IPS-18c (cell line): ENCODE measurements at regions not wholly inside any gene's neighbourhood (a gene's known extent, or its start where the extent isn't known, plus 50 kb on each side); places are given as distances from the start of the nearest gene placed in this dataset.
"Not testable (repeated sequence)": the region's sequence is repeated elsewhere in the genome, so short reads cannot be mapped to it uniquely, and the experiment has no call there.

Experiments
- H3K4me3 ChIP-seq: 2 replicates; pipeline ENCODE4 v1.7.0; 2013; ENCODE audit warnings: low read depth, mild to moderate bottlenecking, low read length, moderate library complexity; ENCODE audit not compliant: insufficient read depth
- H3K9me3 ChIP-seq: one replicate; pipeline ENCODE4 v1.6.1; 2013; ENCODE audit warnings: mild to moderate bottlenecking, low read length, moderate library complexity; ENCODE audit not compliant: control insufficient read depth, insufficient read depth

- Histone ChIP-seq H3K9me3 (no peaks in the 10 kb centered on the region), H3K4me3 (no peak overlapping the region)
These were observed 388.2 kb upstream of the MAF start for GRCh38 chr16:79988721-79989220.

DNA sequence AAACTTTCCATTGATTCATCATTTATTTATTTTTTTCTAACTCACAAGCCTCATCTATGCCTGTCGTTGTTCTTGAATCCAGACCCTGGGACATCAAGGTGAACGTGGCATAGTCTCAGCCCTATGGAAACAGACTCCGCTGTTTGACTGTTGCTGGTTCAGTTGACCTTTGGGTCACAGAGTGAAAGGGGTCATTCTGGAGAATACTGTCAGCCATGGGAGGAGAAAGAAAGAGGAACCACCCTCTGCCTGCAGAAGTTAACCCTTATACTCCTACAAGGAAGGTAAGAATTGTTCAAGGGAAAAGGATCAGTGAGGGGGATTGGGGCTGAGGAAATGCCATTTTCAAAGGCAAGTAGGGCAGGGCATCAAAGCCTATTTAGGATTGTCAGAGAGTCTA lies 387.6 kb upstream of the MAF start:
- Histone ChIP-seq H3K9me3 (no peaks in the 10 kb centered on the region), H3K4me3 (no peak overlapping the region)

GRCh38 chr16:79986352-79986751 lies 385.8 kb upstream of the MAF start:
- Histone ChIP-seq H3K4me3 (no peak overlapping the region), H3K9me3 (no peaks in the 10 kb centered on the region)

DNA sequence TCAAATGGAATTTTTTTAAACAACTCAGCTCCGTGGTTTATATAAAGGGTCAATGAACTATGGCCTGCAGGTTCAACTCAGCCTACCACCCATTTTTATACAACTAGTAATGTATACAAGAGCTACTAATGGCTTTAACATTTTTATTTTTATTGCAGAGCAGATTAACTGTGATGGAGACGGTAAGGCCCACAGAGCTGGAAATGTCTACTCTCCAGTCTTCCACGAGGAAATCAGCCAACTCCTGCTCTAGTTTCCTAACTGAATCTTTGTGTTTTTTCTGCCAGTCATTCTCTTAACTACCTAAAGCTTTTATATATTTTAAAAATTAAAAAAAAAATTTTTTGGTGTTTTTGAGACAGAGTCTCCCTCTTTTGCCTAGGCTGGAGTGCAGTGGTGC lies 385.1 kb upstream of the MAF start:
- no peak overlapping the region for H3K4me3 ChIP-seq

GRCh38 chr16:79984149-79984548 lies 383.6 kb upstream of the MAF start:
- H3K4me3 ChIP-seq, H3K9me3 ChIP-seq: not testable (repeated sequence)

More for the DNA sequence above, 385.1 kb upstream of the MAF start:
- H3K9me3 ChIP-seq: no peaks in the 10 kb centered on the region

DNA sequence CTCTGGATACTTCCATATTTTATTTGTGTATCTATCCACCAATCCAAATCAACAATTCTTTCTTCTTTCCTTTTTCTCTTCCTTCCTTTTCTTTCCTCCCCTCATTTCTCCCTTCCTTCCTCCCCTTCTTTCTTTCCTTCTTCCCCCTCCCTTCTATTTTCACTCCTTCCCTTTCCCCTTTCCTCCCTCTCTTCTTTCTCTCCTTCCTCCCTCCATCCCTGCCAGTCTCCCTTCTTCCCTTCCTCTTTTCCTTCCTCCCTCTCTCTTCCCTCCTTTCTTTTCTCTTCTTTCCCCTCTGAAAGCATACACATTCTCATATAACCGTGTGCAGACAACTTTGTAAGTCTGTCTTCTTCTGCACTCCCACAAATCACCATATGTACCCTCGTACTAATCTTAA lies 382.3 kb upstream of the MAF start:
- no peak overlapping the region for H3K4me3 ChIP-seq

DNA sequence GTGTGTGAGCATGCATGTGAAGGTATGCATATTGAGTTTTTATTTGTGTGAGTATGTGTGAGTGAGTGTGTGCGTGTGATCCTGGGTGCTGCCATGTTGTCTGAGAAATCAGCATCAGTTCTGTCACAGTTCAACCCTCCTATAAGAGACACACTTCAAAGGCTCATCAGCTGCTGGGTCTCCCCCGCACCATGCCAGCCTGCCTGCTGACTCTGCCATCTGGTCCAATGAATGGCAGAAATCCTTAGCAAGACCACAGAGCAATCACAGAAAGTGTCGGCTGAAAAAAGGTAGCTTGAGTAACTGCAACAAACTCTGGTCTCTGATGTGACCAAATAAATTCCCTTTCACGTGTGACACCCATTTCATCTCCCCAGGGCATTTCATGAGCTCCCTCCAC lies 381.8 kb upstream of the MAF start:
- H3K9me3 ChIP-seq: no peaks in the 10 kb centered on the region
- no peak overlapping the region for H3K4me3 ChIP-seq

More for the DNA sequence above, 382.3 kb upstream of the MAF start:
- no peaks in the 10 kb centered on the region for H3K9me3 ChIP-seq

DNA sequence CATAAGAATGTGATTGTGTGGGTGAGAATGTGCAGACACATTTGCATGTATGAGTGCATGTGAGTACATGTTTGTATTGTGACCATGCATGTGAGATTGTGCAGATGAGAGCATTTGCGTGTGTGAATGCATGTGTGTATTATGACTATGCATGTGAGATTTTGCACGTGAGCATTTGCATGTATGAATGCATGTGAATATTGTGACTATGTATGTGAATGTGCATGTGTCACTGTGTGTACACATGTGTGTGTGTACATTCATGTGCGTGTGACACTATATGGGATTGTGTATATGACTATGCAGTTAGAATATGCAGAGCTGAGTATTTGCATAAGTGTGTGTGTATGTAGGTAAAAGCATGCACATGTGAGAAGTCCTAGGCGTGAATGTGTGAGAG lies 381.3 kb upstream of the MAF start:
- H3K4me3 ChIP-seq: no peak overlapping the region
- no peaks in the 10 kb centered on the region for H3K9me3 ChIP-seq

- H3K9me3 ChIP-seq: no peaks in the 10 kb centered on the region
- no peak overlapping the region for H3K4me3 ChIP-seq
These were observed 380.3 kb upstream of the MAF start for GRCh38 chr16:79980650-79981521.

DNA sequence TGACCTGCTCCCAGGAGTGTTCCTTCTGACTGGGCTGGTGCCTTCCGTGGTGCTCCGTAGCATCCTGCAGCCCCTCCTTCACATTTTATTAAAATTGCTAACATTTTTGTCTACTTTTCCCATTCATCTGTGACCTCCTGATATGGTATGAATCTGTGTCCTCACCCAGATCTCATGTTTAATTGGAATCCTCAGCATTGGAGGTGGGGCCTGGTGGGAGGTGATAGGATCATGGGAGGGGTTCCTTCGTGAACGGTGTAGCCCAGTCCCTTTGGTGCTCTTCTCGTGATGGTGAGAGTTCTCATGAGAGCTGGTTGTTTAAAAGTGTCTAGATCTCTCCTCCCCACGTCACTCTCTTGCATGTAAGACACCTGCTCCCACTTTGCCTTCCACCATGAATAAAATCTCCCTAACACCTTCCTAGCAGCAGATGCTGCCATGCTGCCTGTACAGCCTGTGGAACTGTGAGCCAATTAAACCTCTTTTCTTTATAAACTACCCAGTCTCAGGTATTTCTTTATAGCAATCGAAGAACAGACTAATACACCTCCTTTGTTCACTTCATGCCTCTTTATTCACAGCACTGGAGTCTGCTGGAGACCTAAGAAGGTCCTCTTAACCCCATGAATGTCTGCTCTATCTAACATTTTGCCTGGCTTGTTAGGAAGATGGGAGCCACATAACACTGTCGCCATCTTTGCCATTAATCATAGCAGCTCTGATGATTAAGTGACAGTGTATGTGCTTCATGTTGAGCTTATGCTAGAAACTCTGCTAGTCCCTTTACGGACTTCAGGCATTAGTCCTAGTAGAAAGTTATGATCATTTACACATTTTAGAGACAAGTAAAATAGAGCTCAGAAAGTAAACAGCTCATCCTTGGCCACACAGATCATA lies 377.7 kb upstream of the MAF start:
- Histone ChIP-seq H3K4me3 (no peak overlapping the region), H3K9me3 (no peaks in the 10 kb centered on the region)

GRCh38 chr16:79973320-79973719 lies 372.8 kb upstream of the MAF start:
- Histone ChIP-seq H3K4me3 (no peak overlapping the region), H3K9me3 (no peaks in the 10 kb centered on the region)

- no peaks in the 10 kb centered on the region for H3K9me3 ChIP-seq
- no peak overlapping the region for H3K4me3 ChIP-seq
These were observed 371.6 kb upstream of the MAF start for GRCh38 chr16:79972053-79972704.

- H3K9me3 ChIP-seq: no peaks in the 10 kb centered on the region
- H3K4me3 ChIP-seq: no peak overlapping the region
These were observed 370.7 kb upstream of the MAF start for GRCh38 chr16:79971237-79971572.

- H3K9me3 ChIP-seq: no peaks in the 10 kb centered on the region
- H3K4me3 ChIP-seq: no peak overlapping the region
These were observed 370.2 kb upstream of the MAF start for GRCh38 chr16:79970551-79971236.

DNA sequence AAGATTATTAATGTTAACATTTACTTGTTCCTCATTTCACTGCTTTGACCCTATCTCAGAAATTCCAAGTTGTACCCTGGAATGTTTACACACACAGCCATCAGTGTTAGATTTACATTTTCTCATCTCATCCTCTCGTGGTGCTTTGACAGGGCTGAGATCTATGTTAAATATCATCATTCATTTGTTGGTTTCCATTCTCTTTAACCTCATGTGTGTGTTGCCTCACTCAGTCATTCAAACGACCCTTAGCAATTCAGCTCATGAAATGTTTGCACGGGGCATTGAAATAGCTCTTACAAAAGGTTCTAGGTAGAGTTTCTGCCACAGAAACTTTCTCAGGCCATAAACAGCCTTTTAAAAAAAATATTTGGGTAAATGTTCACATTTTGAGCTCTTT lies 369.6 kb upstream of the MAF start:
- H3K4me3 ChIP-seq: no peak overlapping the region
- no peaks in the 10 kb centered on the region for H3K9me3 ChIP-seq

GRCh38 chr16:79969458-79969857 lies 368.9 kb upstream of the MAF start:
- Histone ChIP-seq H3K9me3 (no peaks in the 10 kb centered on the region), H3K4me3 (no peak overlapping the region)

DNA sequence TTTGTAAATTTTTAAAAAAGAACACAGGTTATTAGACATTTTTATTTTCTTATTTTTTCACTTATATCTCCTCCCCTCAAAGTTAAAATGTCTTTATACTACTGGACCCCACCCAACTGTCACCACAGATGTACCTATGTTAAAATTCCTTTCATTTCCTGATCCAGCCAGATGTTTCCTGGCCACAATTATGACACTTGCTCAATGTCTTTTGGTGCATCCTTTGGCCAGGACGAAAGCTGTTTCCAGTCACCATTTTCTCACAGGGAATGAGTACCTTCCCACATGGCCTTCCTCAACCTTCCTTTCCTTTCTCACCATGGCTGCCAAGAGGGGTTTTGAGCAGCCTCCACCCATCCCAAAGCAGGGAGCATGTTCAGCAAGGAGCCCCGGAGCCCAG lies 365.7 kb upstream of the MAF start:
- no peaks in the 10 kb centered on the region for H3K9me3 ChIP-seq
- H3K4me3 ChIP-seq: no peak overlapping the region
